ENCODE measurements at regions not wholly inside any gene's neighbourhood (a gene's known extent, or its start where the extent isn't known, plus 50 kb on each side); places are given as distances from the start of the nearest gene placed in this dataset.

DNA sequence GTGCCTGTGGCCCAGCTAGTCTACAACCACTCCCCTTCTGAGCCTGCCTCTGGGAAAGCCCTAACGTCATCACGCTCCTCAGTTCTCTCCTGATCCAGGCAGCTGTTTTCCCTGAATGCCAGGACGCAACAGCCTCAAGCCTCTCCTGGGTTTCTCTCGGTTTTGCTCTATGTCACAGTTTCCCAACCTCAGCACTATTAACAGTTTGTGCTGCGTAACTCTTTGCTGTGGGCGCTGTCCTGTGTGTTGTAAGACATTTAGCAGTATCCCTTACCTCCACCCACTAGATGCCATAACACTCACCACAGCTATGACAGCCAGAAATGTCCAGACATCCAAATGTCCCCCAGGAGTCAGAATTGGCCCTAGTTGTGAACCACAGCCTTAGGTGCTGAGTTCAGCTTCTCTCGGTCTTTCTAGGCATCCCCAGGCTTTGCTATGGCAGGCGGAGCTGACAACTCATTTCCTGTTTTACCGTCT lies 226.3 kb upstream of the NPVF start:
- ChIA-PET CTCF (interaction anchor here (0.8 to 1.5 kb wide), 3 partner anchors 10 to 111 kb away, joined by 3 read pairs; no protein-coding TSS in a partner anchor), POLR2A (no interaction called here)
- TF ChIP-seq, protein P1, sequence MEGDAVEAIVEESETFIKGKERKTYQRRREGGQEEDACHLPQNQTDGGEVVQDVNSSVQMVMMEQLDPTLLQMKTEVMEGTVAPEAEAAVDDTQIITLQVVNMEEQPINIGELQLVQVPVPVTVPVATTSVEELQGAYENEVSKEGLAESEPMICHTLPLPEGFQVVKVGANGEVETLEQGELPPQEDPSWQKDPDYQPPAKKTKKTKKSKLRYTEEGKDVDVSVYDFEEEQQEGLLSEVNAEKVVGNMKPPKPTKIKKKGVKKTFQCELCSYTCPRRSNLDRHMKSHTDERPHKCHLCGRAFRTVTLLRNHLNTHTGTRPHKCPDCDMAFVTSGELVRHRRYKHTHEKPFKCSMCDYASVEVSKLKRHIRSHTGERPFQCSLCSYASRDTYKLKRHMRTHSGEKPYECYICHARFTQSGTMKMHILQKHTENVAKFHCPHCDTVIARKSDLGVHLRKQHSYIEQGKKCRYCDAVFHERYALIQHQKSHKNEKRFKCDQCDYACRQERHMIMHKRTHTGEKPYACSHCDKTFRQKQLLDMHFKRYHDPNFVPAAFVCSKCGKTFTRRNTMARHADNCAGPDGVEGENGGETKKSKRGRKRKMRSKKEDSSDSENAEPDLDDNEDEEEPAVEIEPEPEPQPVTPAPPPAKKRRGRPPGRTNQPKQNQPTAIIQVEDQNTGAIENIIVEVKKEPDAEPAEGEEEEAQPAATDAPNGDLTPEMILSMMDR (IDR thresholded peaks at IDR 0.05; ENCODE audit: control extremely low read depth, extremely low read depth, low read depth, missing control alignments) = no peak
- no peak for DNase-seq (ENCODE audit: extremely low spot score)

DNA sequence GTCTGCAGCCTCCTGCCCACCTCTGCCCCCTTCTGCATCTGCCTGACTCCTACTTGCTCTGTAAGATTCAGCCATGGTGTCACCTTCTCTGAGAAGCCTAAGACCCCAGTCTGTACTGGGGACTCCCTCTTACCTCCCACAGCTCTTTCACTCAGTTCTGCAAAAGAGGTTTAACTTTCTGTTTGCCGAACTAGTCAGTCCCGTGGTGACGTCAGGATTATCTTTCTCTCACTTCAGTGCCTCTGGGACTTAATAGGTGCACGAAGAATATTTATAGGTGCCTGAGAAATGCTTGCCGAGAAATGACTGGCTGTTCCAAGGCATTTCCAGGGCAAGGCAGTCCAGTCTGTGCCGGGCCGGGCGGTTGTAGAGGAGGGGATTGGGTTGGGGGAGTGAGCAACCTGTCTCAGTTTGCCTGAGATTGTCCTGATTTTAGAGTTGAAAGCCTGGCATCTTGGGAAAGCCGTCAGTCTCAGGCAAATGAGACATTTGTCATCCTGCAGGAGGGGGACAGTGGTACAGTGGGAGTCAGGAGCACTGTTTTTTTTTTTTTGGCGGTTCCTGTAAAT lies 227.5 kb upstream of the NPVF start:
- ChIA-PET POLR2A (no interaction called here), CTCF (no interaction called here)
- TF ChIP-seq, protein P1 (IDR thresholded peaks at IDR 0.05; ENCODE audit: control extremely low read depth, extremely low read depth, low read depth, missing control alignments) = no peak
- no peak for DNase-seq (ENCODE audit: extremely low spot score)

DNA sequence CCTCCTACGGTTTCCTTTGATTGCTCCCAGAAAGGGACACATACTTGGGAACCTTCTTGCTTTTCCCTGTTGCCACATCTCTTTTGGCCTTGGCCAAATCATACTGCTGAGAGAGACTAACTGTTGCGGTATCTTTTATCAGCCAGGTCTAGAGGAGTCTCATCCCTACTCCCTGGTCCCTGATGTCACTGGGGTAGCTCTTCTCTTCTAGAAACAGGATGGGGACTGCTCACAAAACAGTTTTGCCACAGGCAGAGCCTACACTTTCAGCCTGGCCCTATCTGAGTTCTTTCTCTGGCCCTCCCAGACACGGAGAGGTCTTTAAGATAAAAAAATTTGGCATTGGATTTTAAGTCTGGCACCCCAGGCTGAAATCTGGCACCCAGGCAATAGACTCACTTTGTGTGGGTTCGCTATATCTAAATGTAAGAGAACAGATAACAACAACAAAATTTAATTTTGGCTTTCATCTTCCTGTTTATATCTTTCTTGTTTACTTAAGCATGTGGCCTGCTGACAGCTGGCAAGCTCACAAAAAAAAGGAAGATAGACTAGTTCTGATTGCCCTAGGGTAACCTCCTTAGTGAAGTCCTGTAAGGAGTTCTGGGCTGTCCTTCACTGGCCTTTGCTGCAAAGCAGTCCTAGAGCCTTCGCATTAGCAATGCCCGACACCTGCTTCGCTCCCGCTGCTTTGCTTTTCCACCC lies 228.3 kb upstream of the NPVF start:
- DNase-seq (ENCODE audit: extremely low spot score) = no peak
- CTCF ChIA-PET = no interaction called here
- POLR2A ChIA-PET = no interaction called here
- TF ChIP-seq, protein P1 (IDR thresholded peaks at IDR 0.05; ENCODE audit: control extremely low read depth, extremely low read depth, low read depth, missing control alignments) = no peak

DNA sequence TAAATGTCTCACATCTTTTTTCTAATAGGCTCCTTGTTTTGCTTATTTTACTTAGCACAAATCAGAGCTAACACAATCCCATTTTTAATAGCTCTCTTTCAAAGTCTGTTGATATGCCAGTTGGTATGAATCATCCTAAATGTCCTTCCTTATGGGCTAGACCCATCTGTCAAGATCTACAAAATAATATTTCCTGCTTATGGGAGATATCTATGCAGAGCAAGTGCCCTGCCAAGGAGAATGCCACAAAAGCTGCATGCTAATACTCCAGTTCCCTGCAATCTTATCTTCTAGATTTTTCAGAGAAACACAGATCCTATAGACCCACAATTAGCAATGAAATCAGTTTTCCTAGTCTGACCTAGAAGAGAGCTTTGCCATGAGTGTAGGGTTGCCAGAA lies 230.8 kb upstream of the NPVF start:
- no peak for DNase-seq (ENCODE audit: extremely low spot score)
- POLR2A ChIA-PET = no interaction called here
- TF ChIP-seq, protein P1 (IDR thresholded peaks at IDR 0.05; ENCODE audit: control extremely low read depth, extremely low read depth, low read depth, missing control alignments) = no peak
- CTCF ChIA-PET = interaction anchor here (1.1 to 1.4 kb wide), 2 partner anchors 13 to 393 kb away, joined by 3 to 7 read pairs; no protein-coding TSS in a partner anchor

DNA sequence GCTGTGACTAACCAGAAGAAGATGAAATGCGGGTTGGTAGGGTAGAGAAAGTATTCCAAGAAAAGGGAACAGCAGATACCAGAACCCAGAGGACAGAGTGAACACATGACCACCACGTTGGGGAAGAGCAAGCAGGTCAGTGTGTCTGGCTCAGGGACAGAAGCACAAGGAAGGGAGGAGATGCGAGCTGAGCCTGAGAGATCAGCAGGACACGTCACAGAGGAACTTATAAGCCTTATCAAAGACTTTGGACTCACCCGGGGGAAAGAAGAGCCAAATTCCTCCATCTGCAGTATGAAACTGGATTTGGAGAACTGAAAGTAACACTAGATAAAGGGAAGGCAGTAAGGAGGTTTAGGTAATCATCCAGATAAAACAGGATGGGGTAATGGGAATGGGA lies 232.1 kb upstream of the NPVF start:
- no peak for DNase-seq (ENCODE audit: extremely low spot score)
- TF ChIP-seq, protein P1 (IDR thresholded peaks at IDR 0.05; ENCODE audit: control extremely low read depth, extremely low read depth, low read depth, missing control alignments) = no peak
- ChIA-PET POLR2A (no interaction called here), CTCF (interaction anchor here (1.3 kb wide), 1 partner anchor 9 kb away, joined by 5 read pairs; no protein-coding TSS in a partner anchor)

DNA sequence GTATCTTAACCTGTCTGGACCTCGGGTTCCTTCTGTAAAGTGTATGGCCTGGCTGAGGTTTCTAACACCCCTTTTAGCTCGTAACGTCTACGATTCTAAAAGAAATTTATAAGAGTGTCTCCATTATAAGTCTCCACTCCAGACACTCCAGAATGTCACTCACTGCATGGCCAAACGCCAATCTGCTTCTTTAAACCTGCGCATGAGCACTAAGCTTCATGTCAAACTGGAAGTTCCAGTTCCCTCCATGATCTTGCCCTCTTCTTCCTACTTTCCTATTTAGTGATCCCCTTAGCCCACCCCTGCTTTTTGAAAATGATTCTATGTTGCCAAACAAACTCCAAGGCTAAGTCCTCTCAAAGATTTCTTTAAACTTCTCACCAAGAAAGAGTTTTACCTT lies 241.4 kb upstream of the NPVF start:
- ChIA-PET POLR2A (no interaction called here), CTCF (interaction anchor here (1.0 kb wide), 1 partner anchor 9 kb away, joined by 5 read pairs; no protein-coding TSS in a partner anchor)
- DNase-seq (ENCODE audit: extremely low spot score) = no peak
- TF ChIP-seq, protein P1 (IDR thresholded peaks at IDR 0.05; ENCODE audit: control extremely low read depth, extremely low read depth, low read depth, missing control alignments) = no peak

Measured in GM10248 (cell line).